ENCODE measurements at regions not wholly inside any gene's neighbourhood (a gene's known extent, or its start where the extent isn't known, plus 50 kb on each side); places are given as distances from the start of the nearest gene placed in this dataset.

- FAIRE-seq (no peak), DNase-seq (ENCODE audit: insufficient read length, low spot score) (no peak)
- TF ChIP-seq, protein P1, sequence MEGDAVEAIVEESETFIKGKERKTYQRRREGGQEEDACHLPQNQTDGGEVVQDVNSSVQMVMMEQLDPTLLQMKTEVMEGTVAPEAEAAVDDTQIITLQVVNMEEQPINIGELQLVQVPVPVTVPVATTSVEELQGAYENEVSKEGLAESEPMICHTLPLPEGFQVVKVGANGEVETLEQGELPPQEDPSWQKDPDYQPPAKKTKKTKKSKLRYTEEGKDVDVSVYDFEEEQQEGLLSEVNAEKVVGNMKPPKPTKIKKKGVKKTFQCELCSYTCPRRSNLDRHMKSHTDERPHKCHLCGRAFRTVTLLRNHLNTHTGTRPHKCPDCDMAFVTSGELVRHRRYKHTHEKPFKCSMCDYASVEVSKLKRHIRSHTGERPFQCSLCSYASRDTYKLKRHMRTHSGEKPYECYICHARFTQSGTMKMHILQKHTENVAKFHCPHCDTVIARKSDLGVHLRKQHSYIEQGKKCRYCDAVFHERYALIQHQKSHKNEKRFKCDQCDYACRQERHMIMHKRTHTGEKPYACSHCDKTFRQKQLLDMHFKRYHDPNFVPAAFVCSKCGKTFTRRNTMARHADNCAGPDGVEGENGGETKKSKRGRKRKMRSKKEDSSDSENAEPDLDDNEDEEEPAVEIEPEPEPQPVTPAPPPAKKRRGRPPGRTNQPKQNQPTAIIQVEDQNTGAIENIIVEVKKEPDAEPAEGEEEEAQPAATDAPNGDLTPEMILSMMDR (IDR thresholded peaks at IDR 0.05; ENCODE audit: insufficient read depth, missing control alignments), result no peak
Observed at GRCh38 chr11:15493066-15493465, 378.3 kb downstream of the INSC start.

- TF ChIP-seq, protein P1 (IDR thresholded peaks at IDR 0.05; ENCODE audit: insufficient read depth, missing control alignments), result no peak
- no peak for DNase-seq (ENCODE audit: insufficient read length, low spot score)
- FAIRE-seq, result no peak
Observed at GRCh38 chr11:15493921-15494620, 379.3 kb downstream of the INSC start.

- TF ChIP-seq, protein P1 (IDR thresholded peaks at IDR 0.05; ENCODE audit: insufficient read depth, missing control alignments), result no peak
- FAIRE-seq (no peak), DNase-seq (ENCODE audit: insufficient read length, low spot score) (no peak)
Observed at GRCh38 chr11:15494740-15495139, 380.0 kb downstream of the INSC start.

GRCh38 chr11:15495462-15495861 is 380.7 kb downstream of the INSC start:
- DNase-seq (ENCODE audit: insufficient read length, low spot score) (no peak), FAIRE-seq (no peak)
- TF ChIP-seq, protein P1 (IDR thresholded peaks at IDR 0.05; ENCODE audit: insufficient read depth, missing control alignments), result no peak

DNA sequence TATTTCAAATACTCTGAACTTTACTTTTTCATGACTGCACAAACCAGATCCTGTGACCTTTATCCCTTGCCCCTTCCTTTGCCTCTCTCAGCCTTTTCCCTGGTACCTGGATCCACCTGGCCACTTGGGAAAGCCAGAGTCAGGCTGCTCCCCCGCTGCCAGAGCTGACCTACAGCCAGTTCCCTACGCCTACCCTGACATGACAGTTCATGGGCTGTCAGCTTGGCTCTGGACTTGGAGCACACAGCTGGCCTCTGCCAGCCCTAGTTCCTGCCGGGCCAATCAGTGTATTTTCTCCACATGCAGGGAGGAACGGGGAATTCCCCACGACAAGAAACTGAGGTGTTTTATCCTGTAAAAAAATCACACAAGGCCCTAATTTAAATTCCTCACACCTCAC is 382.6 kb downstream of the INSC start:
- no peak for DNase-seq (ENCODE audit: insufficient read length, low spot score)
- no peak for FAIRE-seq
- TF ChIP-seq, protein P1 (IDR thresholded peaks at IDR 0.05; ENCODE audit: insufficient read depth, missing control alignments), result no peak

- TF ChIP-seq, protein P1 (IDR thresholded peaks at IDR 0.05; ENCODE audit: insufficient read depth, missing control alignments), result no peak
- no peak for DNase-seq (ENCODE audit: insufficient read length, low spot score)
- FAIRE-seq, result no peak
Observed at GRCh38 chr11:15499674-15500073, 385.0 kb downstream of the INSC start.

DNA sequence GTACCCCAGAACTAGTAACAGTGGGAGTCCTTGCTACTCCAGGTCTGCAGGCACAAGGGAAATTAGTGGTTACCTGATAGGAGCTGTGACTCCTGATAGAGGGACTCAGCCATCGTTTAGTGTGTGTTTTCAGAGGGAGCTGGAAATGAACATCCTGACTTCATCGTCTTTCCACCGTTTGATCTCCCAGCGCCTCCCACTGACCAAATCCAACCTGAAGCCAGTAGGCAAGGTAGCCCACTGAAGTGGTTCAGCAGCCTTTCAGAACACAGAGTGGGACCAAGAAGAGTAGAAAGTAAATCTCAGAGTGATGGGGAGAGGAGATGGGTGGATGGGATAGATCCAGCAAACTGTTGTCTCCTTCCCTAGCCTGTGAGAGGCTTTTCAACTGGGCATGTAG is 385.9 kb downstream of the INSC start:
- FAIRE-seq (no peak), DNase-seq (ENCODE audit: insufficient read length, low spot score) (no peak)
- TF ChIP-seq, protein P1 (IDR thresholded peaks at IDR 0.05; ENCODE audit: insufficient read depth, missing control alignments), result no peak
